Activated CD8-positive, alpha-beta T cell treated with anti-CD3 and anti-CD28 coated beads, Interleukin-2, amount 10 ng/mL, durations not matched to agents 7 days and 5 days (primary cell): ENCODE measurements at regions not wholly inside any gene's neighbourhood (a gene's known extent, or its start where the extent isn't known, plus 50 kb on each side); places are given as distances from the start of the nearest gene placed in this dataset.
A peak's percentile ranks its signal among the peaks of the same experiment; 100 is the strongest.

Source experiments
- ATAC-seq: fragments of 150-1000 bp; cut with Tn5 transposase; one replicate; pipeline ENCODE4 v1.10.0; 2021; ENCODE audit warnings: moderate library complexity
- CTCF ChIA-PET: fragments of 350-600 bp; sonication (Branson Sonifier 250); formaldehyde crosslinking; loops from one replicate; lab custom pipeline; 2021; ENCODE audit warnings: antibody characterized with exemption; lab: Charles Lee
- POLR2A ChIA-PET: fragments of 350-600 bp; sonication (Branson Sonifier 250); formaldehyde crosslinking; loops from one replicate; lab custom pipeline; 2021; ENCODE audit warnings: antibody characterized with exemption; lab: Charles Lee
- DNase-seq: peaks from one replicate; pipeline ENCODE4 v3.0.0-alpha.2; 2020
- H3K27ac Mint-ChIP-seq: one replicate; pipeline ENCODE4 v1.8.0; 2021; ENCODE audit warnings: mild to moderate bottlenecking, mixed read lengths
- H3K27me3 Mint-ChIP-seq: one replicate; pipeline ENCODE4 v1.8.0; 2021; ENCODE audit warnings: low read depth, mixed read lengths
- H3K36me3 Mint-ChIP-seq: one replicate; pipeline ENCODE4 v1.8.0; 2021; ENCODE audit warnings: low read depth, mixed read lengths
- H3K4me1 Mint-ChIP-seq: one replicate; pipeline ENCODE4 v1.8.0; 2021; ENCODE audit warnings: low read depth, mixed read lengths
- H3K4me3 Mint-ChIP-seq: one replicate; pipeline ENCODE4 v1.8.0; 2021; ENCODE audit warnings: mild to moderate bottlenecking, mixed read lengths
- H3K9me3 Mint-ChIP-seq: one replicate; pipeline ENCODE4 v1.8.0; 2022; ENCODE audit warnings: mixed read lengths; ENCODE audit not compliant: insufficient read depth

- no peak for ATAC-seq
- Mint-ChIP-seq H3K27me3 (peaks cover 22% of the 10 kb centered on the region), H3K9me3 (no peaks in the 10 kb centered on the region), H3K4me3 (no peak overlapping the region), H3K27ac (no peak overlapping the region), H3K36me3 (no peaks in the 10 kb centered on the region), H3K4me1 (peaks cover 4% of the 10 kb centered on the region)
- DNase-seq: no peak
- ChIA-PET CTCF (interaction anchor here (0.7 kb wide), 1 partner anchor 16 kb away, joined by 3 read pairs; no protein-coding TSS in a partner anchor), POLR2A (no interaction called here)
These were observed 192.3 kb downstream of the MELK start for GRCh38 chr9:36765077-36765390.

- Mint-ChIP-seq H3K9me3 (no peaks in the 10 kb centered on the region), H3K4me3 (no peak overlapping the region), H3K36me3 (no peaks in the 10 kb centered on the region), H3K27me3 (peaks cover 24% of the 10 kb centered on the region), H3K4me1 (peaks cover 4% of the 10 kb centered on the region), H3K27ac (no peak overlapping the region)
- ChIA-PET CTCF (interaction anchor here (0.7 to 1.0 kb wide), 2 partner anchors 16 to 37 kb away, joined by 3 read pairs; no protein-coding TSS in a partner anchor), POLR2A (interaction anchor here (0.6 to 1.0 kb wide), 3 partner anchors 15 to 1417 kb away, joined by 3 to 4 read pairs (median 3); no protein-coding TSS in a partner anchor)
- peak; percentile 95 for DNase-seq
- ATAC-seq: peak; percentile 99
These were observed 193.0 kb downstream of the MELK start for GRCh38 chr9:36765468-36766341.

- H3K27ac Mint-ChIP-seq: no peak overlapping the region
- H3K27me3 Mint-ChIP-seq: peaks cover 35% of the 10 kb centered on the region
- ChIA-PET CTCF (no interaction called here), POLR2A (no interaction called here)
- H3K4me1 Mint-ChIP-seq: peaks cover 4% of the 10 kb centered on the region
- no peak for ATAC-seq
- no peaks in the 10 kb centered on the region for H3K36me3 Mint-ChIP-seq
- H3K9me3 Mint-ChIP-seq: no peaks in the 10 kb centered on the region
- no peak overlapping the region for H3K4me3 Mint-ChIP-seq
- DNase-seq: no peak
These were observed 196.0 kb downstream of the MELK start for GRCh38 chr9:36768677-36769076.

DNA sequence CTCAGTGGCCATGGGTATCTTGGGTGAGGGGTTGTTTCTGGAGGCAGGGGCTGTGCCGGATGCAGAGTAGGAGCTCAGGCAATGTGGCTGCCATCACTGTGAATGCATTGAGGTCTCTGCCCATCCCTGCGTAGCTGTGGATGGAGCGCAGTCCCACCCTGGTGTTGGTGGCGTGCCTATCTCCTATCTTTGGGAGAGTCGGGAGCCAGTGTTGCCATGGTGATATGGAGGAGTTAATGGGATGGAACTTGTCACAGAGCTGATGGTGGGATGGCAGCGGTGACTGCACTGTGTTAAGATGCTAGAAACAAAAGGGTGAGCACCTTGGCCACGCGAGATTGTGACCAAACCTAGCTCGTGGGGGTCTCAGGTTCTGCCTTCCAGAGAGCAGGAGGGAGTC lies 197.3 kb downstream of the MELK start:
- no peak overlapping the region for H3K4me3 Mint-ChIP-seq
- H3K27ac Mint-ChIP-seq: no peak overlapping the region
- no peak for DNase-seq

DNA sequence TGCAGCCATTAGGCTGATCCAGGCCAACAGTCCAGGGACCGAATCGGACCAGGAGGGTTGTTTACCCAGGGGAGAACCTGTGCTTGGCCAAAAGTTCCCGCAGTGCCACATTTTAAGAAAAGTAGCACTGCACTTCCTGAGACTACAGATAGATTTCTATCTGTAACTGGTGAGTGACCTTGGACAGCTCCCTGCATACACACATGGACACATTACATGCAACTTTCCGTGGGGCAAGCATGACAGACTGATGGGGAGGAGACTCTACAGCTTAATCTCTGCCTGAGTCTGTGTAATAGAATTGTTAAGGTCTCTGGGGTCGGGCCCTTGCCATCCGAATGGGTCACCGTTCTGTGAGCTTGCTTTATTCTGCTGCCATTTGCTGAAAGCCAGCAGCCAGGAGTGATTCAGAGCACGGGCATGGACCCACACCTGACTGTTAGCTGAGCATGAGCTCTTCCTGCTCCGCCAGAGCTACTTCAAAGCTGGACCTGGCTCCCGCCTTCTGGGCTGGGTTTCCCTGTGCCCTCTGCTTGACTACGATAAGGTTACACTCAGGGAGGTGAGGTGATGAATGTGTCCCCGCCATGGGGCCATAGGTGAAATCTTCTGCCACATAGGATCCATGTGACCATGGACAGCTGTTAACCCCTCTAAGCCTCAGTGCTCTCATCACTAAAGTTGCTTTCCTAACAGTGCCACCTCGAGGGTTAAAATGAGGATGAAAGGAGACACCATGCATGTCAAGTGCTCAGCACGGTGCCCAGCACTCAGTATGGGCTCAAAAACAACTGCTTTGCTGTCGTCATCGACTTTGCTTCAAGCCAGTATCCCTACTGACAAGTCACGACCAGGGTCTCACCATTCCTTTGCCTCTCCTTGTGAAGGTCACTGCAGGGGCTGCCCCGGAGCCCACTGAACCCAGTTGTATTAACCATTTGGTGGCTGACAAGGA lies 200.0 kb downstream of the MELK start:
- DNase-seq (no peak), ATAC-seq (no peak)
- Mint-ChIP-seq H3K4me3 (no peak overlapping the region), H3K27ac (no peak overlapping the region), H3K4me1 (no peaks in the 10 kb centered on the region), H3K9me3 (no peaks in the 10 kb centered on the region), H3K27me3 (peaks cover 27% of the 10 kb centered on the region), H3K36me3 (no peaks in the 10 kb centered on the region)
- ChIA-PET POLR2A (no interaction called here), CTCF (no interaction called here)

More for the DNA sequence above, 197.3 kb downstream of the MELK start:
- POLR2A ChIA-PET: no interaction called here
- CTCF ChIA-PET: no interaction called here
- Mint-ChIP-seq H3K4me1 (peaks cover 4% of the 10 kb centered on the region), H3K36me3 (no peaks in the 10 kb centered on the region), H3K9me3 (no peaks in the 10 kb centered on the region), H3K27me3 (peaks cover 36% of the 10 kb centered on the region)
- no peak for ATAC-seq

GRCh38 chr9:36778682-36779081 lies 206.0 kb downstream of the MELK start:
- Mint-ChIP-seq H3K4me3 (no peak overlapping the region), H3K27ac (no peak overlapping the region), H3K4me1 (no peaks in the 10 kb centered on the region), H3K36me3 (no peaks in the 10 kb centered on the region), H3K9me3 (no peaks in the 10 kb centered on the region), H3K27me3 (peaks cover 24% of the 10 kb centered on the region)
- ChIA-PET POLR2A (no interaction called here), CTCF (no interaction called here)
- DNase-seq (no peak), ATAC-seq (no peak)

GRCh38 chr9:36779582-36779981 lies 206.9 kb downstream of the MELK start:
- Mint-ChIP-seq H3K4me3 (no peak overlapping the region), H3K36me3 (no peaks in the 10 kb centered on the region), H3K27me3 (peaks cover 22% of the 10 kb centered on the region), H3K9me3 (no peaks in the 10 kb centered on the region), H3K4me1 (no peaks in the 10 kb centered on the region), H3K27ac (no peak overlapping the region)
- ATAC-seq: no peak
- CTCF ChIA-PET: no interaction called here
- DNase-seq: no peak
- POLR2A ChIA-PET: no interaction called here

GRCh38 chr9:36780186-36780585 lies 207.5 kb downstream of the MELK start:
- peaks cover 22% of the 10 kb centered on the region for H3K27me3 Mint-ChIP-seq
- no peak for ATAC-seq
- H3K4me1 Mint-ChIP-seq: no peaks in the 10 kb centered on the region
- no peak overlapping the region for H3K4me3 Mint-ChIP-seq
- POLR2A ChIA-PET: no interaction called here
- CTCF ChIA-PET: no interaction called here
- no peak overlapping the region for H3K27ac Mint-ChIP-seq
- H3K36me3 Mint-ChIP-seq: no peaks in the 10 kb centered on the region
- no peak for DNase-seq
- no peaks in the 10 kb centered on the region for H3K9me3 Mint-ChIP-seq

GRCh38 chr9:36781533-36781932 lies 208.8 kb downstream of the MELK start:
- CTCF ChIA-PET: interaction anchor here (0.8 kb wide), 1 partner anchor 16 kb away, joined by 3 read pairs; no protein-coding TSS in a partner anchor
- POLR2A ChIA-PET: interaction anchor here (1.0 kb wide), 1 partner anchor 16 kb away, joined by 4 read pairs; no protein-coding TSS in a partner anchor
- ATAC-seq (no peak), DNase-seq (no peak)
- no peaks in the 10 kb centered on the region for H3K9me3 Mint-ChIP-seq
- H3K36me3 Mint-ChIP-seq: no peaks in the 10 kb centered on the region
- peaks cover 22% of the 10 kb centered on the region for H3K27me3 Mint-ChIP-seq
- no peaks in the 10 kb centered on the region for H3K4me1 Mint-ChIP-seq
- no peak overlapping the region for H3K27ac Mint-ChIP-seq
- H3K4me3 Mint-ChIP-seq: no peak overlapping the region
